ENCODE measurements at regions not wholly inside any gene's neighbourhood (a gene's known extent, or its start where the extent isn't known, plus 50 kb on each side); places are given as distances from the start of the nearest gene placed in this dataset. TPM values are rescaled to one million over a fixed set of nuclear protein-coding genes. Genes with fewer than 3 reads are reported as not detected.

- no peak for TF ChIP-seq CTCF (IDR thresholded peaks at IDR 0.05; ENCODE audit: insufficient read depth, low read depth, low read length)
- ChIA-PET POLR2A (no interaction called here), CTCF (no interaction called here)
- Histone ChIP-seq H3K36me3 (ENCODE audit: control insufficient read depth, insufficient read depth, low read length) (no peaks in the 10 kb centered on the region), H3K4me3 (ENCODE audit: low read depth, low read length) (no peak overlapping the region), H3K27me3 (ENCODE audit: control insufficient read depth, insufficient read depth, low read length) (no peaks in the 10 kb centered on the region)
- no peak for DNase-seq (ENCODE audit: low read depth)
These were observed 1632.7 kb downstream of the OTOL1 start for GRCh38 chr3:163129287-163129686.

GRCh38 chr3:163126115-163126514 is 1629.5 kb downstream of the OTOL1 start:
- DNase-seq (ENCODE audit: low read depth), result no peak
- ChIA-PET CTCF (no interaction called here), POLR2A (no interaction called here)
- Histone ChIP-seq H3K27me3 (ENCODE audit: control insufficient read depth, insufficient read depth, low read length) (no peaks in the 10 kb centered on the region), H3K36me3 (ENCODE audit: control insufficient read depth, insufficient read depth, low read length) (no peaks in the 10 kb centered on the region), H3K4me3 (ENCODE audit: low read depth, low read length) (no peak overlapping the region)
- TF ChIP-seq CTCF (IDR thresholded peaks at IDR 0.05; ENCODE audit: insufficient read depth, low read depth, low read length), result no peak

Small RNA genes lying in the stretch of these regions (small RNA-seq; reads per million reads assigned to genes)
- gene MIR1263 (ENCODE audit: insufficient read length, low read depth, low replicate concordance) (not detected), gene RNU7-82P (ENCODE audit: insufficient read length, low read depth, low replicate concordance) (not detected)
